Endodermal cell (in vitro differentiated cells): ENCODE measurements at regions not wholly inside any gene's neighbourhood (a gene's known extent, or its start where the extent isn't known, plus 50 kb on each side); places are given as distances from the start of the nearest gene placed in this dataset.

Experiments used
- DNase-seq: peaks from one replicate; pipeline ENCODE4 v3.0.0-alpha.2; 2017
- H3K27ac ChIP-seq: 2 replicates; pipeline ENCODE4 v1.5.1; 2013; ENCODE audit warnings: mild to moderate bottlenecking, low read depth, low read length, moderate library complexity
- H3K27me3 ChIP-seq: 2 replicates; pipeline ENCODE4 v1.6.1; 2013; ENCODE audit warnings: mild to moderate bottlenecking, low read length, moderate library complexity; ENCODE audit not compliant: insufficient read depth, control insufficient read depth, poor library complexity, severe bottlenecking
- H3K36me3 ChIP-seq: 2 replicates; pipeline ENCODE4 v1.7.0; 2013; ENCODE audit warnings: mild to moderate bottlenecking, low read length, moderate library complexity; ENCODE audit not compliant: control insufficient read depth, insufficient read depth
- H3K4me1 ChIP-seq: one replicate; pipeline ENCODE4 v1.7.0; 2013; ENCODE audit warnings: low read length; ENCODE audit not compliant: control insufficient read depth, insufficient read depth
- H3K4me3 ChIP-seq: 2 replicates; pipeline ENCODE4 v1.5.1; 2013; ENCODE audit warnings: mild to moderate bottlenecking, low read length, moderate library complexity
- H3K9ac ChIP-seq: 2 replicates; pipeline ENCODE4 v1.6.1; 2013; ENCODE audit warnings: mild to moderate bottlenecking, low read length, moderate library complexity; ENCODE audit not compliant: poor library complexity, severe bottlenecking; ENCODE audit errors: extremely low read depth
- H3K9me3 ChIP-seq: 2 replicates; pipeline ENCODE4 v1.6.1; 2013; ENCODE audit warnings: mild to moderate bottlenecking, low read length, moderate library complexity; ENCODE audit not compliant: control insufficient read depth
- H3K27ac Mint-ChIP-seq: 2 replicates; pipeline ENCODE4 v1.8.0; 2020; ENCODE audit warnings: mixed read lengths
- H3K27me3 Mint-ChIP-seq: 2 replicates; pipeline ENCODE4 v1.8.0; 2021; ENCODE audit warnings: mild to moderate bottlenecking, mixed read lengths; ENCODE audit not compliant: insufficient read depth
- H3K36me3 Mint-ChIP-seq: 2 replicates; pipeline ENCODE4 v1.8.0; 2020; ENCODE audit warnings: low read depth, mixed read lengths
- H3K4me1 Mint-ChIP-seq: 2 replicates; pipeline ENCODE4 v1.8.0; 2020; ENCODE audit warnings: mixed read lengths
- H3K4me3 Mint-ChIP-seq: 2 replicates; pipeline ENCODE4 v1.8.0; 2020; ENCODE audit warnings: mild to moderate bottlenecking, moderate library complexity, mixed read lengths
- H3K9me3 Mint-ChIP-seq: 2 replicates; pipeline ENCODE4 v1.8.0; 2020; ENCODE audit warnings: mild to moderate bottlenecking, mixed read lengths
- WGBS, 2 experiments: methylation state at CpG; one replicate each; pipeline versions ENCODE4 v1.1.5 to v1.1.7; 2013; ENCODE audit warnings: missing lambda C conversion rate in 2 of 2, mixed read lengths in 1 of 2; ENCODE audit not compliant: insufficient coverage in 1 of 2, insufficient read length in 1 of 2; 5-methylcytosine and 5-hydroxymethylcytosine counted together
- TF ChIP-seq, protein P1 (sequence below): fragments of 200-600 bp; sonication (generic); conservative IDR thresholded peaks from 2 replicates; pipeline ENCODE4 v1.5.0; 2021; ENCODE audit warnings: antibody characterized with exemption, mild to moderate bottlenecking

DNA sequence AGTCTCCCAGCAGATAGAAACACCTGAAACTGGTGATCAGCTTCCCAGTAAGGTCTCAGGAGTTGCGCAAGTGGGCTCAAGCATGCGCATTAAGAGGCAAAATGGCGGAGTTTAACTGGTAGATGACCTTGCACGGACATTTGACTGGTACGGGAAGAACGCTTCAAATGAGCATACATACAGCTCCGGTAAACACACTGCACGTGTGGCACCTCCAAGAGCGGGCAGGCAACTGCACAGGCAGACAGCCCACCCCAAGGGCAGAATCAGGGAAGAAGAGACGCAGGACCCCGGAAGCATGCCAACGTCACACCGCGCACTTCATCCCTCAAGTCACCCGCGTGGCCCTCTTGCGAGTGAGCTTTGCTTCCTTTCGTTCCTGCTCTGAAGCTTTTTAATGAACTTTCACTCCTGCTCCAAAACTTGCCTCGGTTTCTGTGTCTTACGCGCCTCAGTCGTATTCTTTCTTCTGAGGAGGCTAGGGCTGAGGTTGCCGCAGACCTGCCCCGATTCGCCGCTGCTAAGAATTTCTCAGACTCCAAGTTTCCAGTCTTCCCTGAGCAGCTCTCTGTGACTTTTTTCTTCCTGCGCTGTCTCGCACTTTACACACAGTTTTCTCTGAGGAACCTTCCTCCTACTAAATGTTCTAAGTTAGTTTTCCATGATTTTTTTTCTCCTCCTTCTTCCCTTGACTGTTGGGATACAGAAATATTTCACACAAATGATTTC lies 180.7 kb upstream of the ZFP42 start:
- TF ChIP-seq, protein P1, sequence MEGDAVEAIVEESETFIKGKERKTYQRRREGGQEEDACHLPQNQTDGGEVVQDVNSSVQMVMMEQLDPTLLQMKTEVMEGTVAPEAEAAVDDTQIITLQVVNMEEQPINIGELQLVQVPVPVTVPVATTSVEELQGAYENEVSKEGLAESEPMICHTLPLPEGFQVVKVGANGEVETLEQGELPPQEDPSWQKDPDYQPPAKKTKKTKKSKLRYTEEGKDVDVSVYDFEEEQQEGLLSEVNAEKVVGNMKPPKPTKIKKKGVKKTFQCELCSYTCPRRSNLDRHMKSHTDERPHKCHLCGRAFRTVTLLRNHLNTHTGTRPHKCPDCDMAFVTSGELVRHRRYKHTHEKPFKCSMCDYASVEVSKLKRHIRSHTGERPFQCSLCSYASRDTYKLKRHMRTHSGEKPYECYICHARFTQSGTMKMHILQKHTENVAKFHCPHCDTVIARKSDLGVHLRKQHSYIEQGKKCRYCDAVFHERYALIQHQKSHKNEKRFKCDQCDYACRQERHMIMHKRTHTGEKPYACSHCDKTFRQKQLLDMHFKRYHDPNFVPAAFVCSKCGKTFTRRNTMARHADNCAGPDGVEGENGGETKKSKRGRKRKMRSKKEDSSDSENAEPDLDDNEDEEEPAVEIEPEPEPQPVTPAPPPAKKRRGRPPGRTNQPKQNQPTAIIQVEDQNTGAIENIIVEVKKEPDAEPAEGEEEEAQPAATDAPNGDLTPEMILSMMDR, result no peak
- H3K9me3 ChIP-seq, result no peaks in the 10 kb centered on the region
- no peak overlapping the region for H3K27ac Mint-ChIP-seq
- no peak overlapping the region for H3K4me3 Mint-ChIP-seq
- no peak overlapping the region for H3K4me3 ChIP-seq
- no peaks in the 10 kb centered on the region for H3K36me3 Mint-ChIP-seq
- H3K36me3 ChIP-seq, result no peaks in the 10 kb centered on the region
- no peak overlapping the region for H3K27ac ChIP-seq
- no peak for DNase-seq
- H3K4me1 Mint-ChIP-seq, result no peaks in the 10 kb centered on the region
- no peaks in the 10 kb centered on the region for H3K27me3 ChIP-seq
- H3K9ac ChIP-seq, result no peak overlapping the region
- H3K9me3 Mint-ChIP-seq, result no peaks in the 10 kb centered on the region
- WGBS, 2 experiments, result 95 to 96% methylated on average over 26 to 28 of the region's 28 CpGs
- H3K4me1 ChIP-seq, result no peaks in the 10 kb centered on the region
- no peaks in the 10 kb centered on the region for H3K27me3 Mint-ChIP-seq

DNA sequence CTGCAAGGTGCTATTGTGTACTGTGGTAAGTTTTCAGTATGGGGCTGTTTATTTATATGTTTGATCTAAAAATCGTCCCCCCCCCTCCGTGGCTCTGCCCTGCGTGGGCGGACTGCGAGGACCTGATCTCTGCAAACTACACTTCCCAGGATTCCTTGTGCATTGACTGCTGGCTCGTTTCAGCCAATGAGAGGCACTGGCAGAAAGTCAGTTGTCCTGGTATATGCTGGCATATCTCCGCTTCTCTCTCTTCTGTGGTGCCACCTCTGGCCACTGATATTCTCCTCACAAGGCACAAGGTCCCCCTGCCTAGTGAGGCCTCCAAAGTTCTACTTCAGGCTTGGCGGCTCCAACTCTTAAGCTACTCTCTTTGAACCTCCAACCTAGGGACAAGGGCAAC lies 168.8 kb upstream of the ZFP42 start:
- H3K9ac ChIP-seq, result no peak overlapping the region
- DNase-seq, result peak; percentile 59

DNA sequence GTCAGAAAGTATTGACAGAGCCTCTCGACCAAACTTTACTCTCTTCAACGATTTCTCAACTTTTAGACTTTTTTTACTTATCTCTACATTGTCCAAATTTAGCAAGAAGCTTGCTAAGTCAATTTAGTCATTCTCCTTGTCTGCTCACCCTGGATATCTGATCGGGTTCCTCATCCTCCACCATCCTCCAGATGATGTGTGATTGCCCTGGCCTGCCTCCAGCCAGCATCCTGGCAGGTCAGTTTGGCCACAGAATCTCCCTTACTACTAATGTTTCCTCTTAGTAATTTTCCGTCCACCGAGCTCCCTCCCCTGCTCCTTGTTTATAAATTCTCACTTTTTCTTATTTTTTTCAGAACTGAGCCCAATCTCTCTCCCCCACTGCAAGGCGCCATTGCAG lies 167.9 kb upstream of the ZFP42 start:
- Mint-ChIP-seq H3K27me3 (no peaks in the 10 kb centered on the region), H3K27ac (no peak overlapping the region), H3K36me3 (no peaks in the 10 kb centered on the region), H3K9me3 (no peaks in the 10 kb centered on the region), H3K4me3 (no peak overlapping the region), H3K4me1 (peaks cover 3% of the 10 kb centered on the region)
- no peak overlapping the region for H3K27ac ChIP-seq
- DNase-seq, result no peak
- H3K36me3 ChIP-seq, result no peaks in the 10 kb centered on the region
- H3K27me3 ChIP-seq, result no peaks in the 10 kb centered on the region
- H3K4me3 ChIP-seq, result no peak overlapping the region
- no peaks in the 10 kb centered on the region for H3K4me1 ChIP-seq
- H3K9me3 ChIP-seq, result no peaks in the 10 kb centered on the region
- TF ChIP-seq, protein P1, result no peak
- H3K9ac ChIP-seq, result no peak overlapping the region
- WGBS, 2 experiments, result 88 to 98% methylated on average over 6 of the region's 6 CpGs

More for the DNA sequence above, 168.8 kb upstream of the ZFP42 start:
- TF ChIP-seq, protein P1, result no peak
- Mint-ChIP-seq H3K4me1 (peaks cover 3% of the 10 kb centered on the region), H3K9me3 (no peaks in the 10 kb centered on the region), H3K4me3 (no peak overlapping the region), H3K27me3 (no peaks in the 10 kb centered on the region), H3K27ac (no peak overlapping the region), H3K36me3 (no peaks in the 10 kb centered on the region)
- Histone ChIP-seq H3K4me1 (no peaks in the 10 kb centered on the region), H3K4me3 (no peak overlapping the region), H3K27ac (no peak overlapping the region), H3K9me3 (no peaks in the 10 kb centered on the region), H3K27me3 (no peaks in the 10 kb centered on the region), H3K36me3 (no peaks in the 10 kb centered on the region)
- WGBS, 2 experiments, result 74 to 86% methylated on average over 3 to 8 of the region's 8 CpGs
